WTC11 (cell line): ENCODE measurements at regions not wholly inside any gene's neighbourhood (a gene's known extent, or its start where the extent isn't known, plus 50 kb on each side); places are given as distances from the start of the nearest gene placed in this dataset.

Source experiments
- ATAC-seq: fragments of 200-7000 bp; cut with Tn5 transposase; 2 replicates; pipeline ENCODE4 v1.10.0; 2021; ENCODE audit warnings: mild to moderate bottlenecking, moderate library complexity
- CTCF ChIA-PET: fragments of 300-600 bp; sonication (Branson Sonifier 250); formaldehyde crosslinking; loops from one replicate; lab custom pipeline; 2021; ENCODE audit warnings: antibody characterized with exemption; lab: Charles Lee
- POLR2A ChIA-PET: fragments of 350-600 bp; sonication (Branson Sonifier 250); formaldehyde crosslinking; loops from one replicate; lab custom pipeline; 2021; ENCODE audit warnings: antibody characterized with exemption; lab: Charles Lee
- DNase-seq: peaks from one replicate; pipeline ENCODE4 v3.0.0; 2021; ENCODE audit warnings: low spot score
- H3K27ac Mint-ChIP-seq: 2 replicates; pipeline ENCODE4 v1.8.0; 2021; ENCODE audit warnings: mixed read lengths
- H3K27me3 Mint-ChIP-seq: 2 replicates; pipeline ENCODE4 v1.8.0; 2021; ENCODE audit warnings: low read depth, mild to moderate bottlenecking, moderate library complexity, mixed read lengths
- H3K36me3 Mint-ChIP-seq: 2 replicates; pipeline ENCODE4 v1.8.0; 2021; ENCODE audit warnings: mixed read lengths
- H3K4me1 Mint-ChIP-seq: 2 replicates; pipeline ENCODE4 v1.8.0; 2022; ENCODE audit warnings: mixed read lengths
- H3K4me3 Mint-ChIP-seq: 2 replicates; pipeline ENCODE4 v1.8.0; 2021; ENCODE audit warnings: mild to moderate bottlenecking, moderate library complexity, mixed read lengths
- H3K9me3 Mint-ChIP-seq: 2 replicates; pipeline ENCODE4 v1.8.0; 2021; ENCODE audit warnings: mixed read lengths
- AFF4 ChIP-seq: sonication (generic); formaldehyde crosslinking; IDR thresholded peaks from 2 replicates; pipeline ENCODE4 v1.8.1; 2023; ENCODE audit warnings: mild to moderate bottlenecking, missing genetic modification reagents, borderline replicate concordance
- AR ChIP-seq: fragments of 250-450 bp; sonication (Bioruptor Pico); IDR thresholded peaks from 2 replicates; pipeline ENCODE4 v1.9.0; 2021; ENCODE audit warnings: mild to moderate bottlenecking
- ATF1 ChIP-seq: sonication (generic); formaldehyde crosslinking; IDR thresholded peaks from 2 replicates; pipeline ENCODE4 v1.8.1; 2023; ENCODE audit warnings: mild to moderate bottlenecking, moderate library complexity, missing genetic modification reagents
- CBFB ChIP-seq: sonication (generic); formaldehyde crosslinking; IDR thresholded peaks from 2 replicates; pipeline ENCODE4 v1.8.1; 2022; ENCODE audit warnings: mild to moderate bottlenecking, low read depth, missing genetic modification reagents
- CREM ChIP-seq: sonication (generic); formaldehyde crosslinking; IDR thresholded peaks from 2 replicates; pipeline ENCODE4 v1.8.1; 2022; ENCODE audit warnings: mild to moderate bottlenecking, missing genetic modification reagents, moderate library complexity
- ESRRA ChIP-seq: sonication (generic); formaldehyde crosslinking; IDR thresholded peaks from 2 replicates; pipeline ENCODE4 v1.8.1; 2022; ENCODE audit warnings: mild to moderate bottlenecking, missing genetic modification reagents, borderline replicate concordance
- ETV6 ChIP-seq: sonication (generic); formaldehyde crosslinking; IDR thresholded peaks from 2 replicates; pipeline ENCODE4 v1.8.1; 2022; ENCODE audit warnings: mild to moderate bottlenecking, missing genetic modification reagents
- FOXP1 ChIP-seq: sonication (generic); formaldehyde crosslinking; IDR thresholded peaks from 2 replicates; pipeline ENCODE4 v1.8.0; 2022; ENCODE audit warnings: missing genetic modification reagents, mild to moderate bottlenecking, moderate library complexity, borderline replicate concordance
- GABPB1 ChIP-seq: sonication (generic); formaldehyde crosslinking; IDR thresholded peaks from 2 replicates; pipeline ENCODE4 v1.8.1; 2023; ENCODE audit warnings: mild to moderate bottlenecking, missing genetic modification reagents
- HMGXB4 ChIP-seq: sonication (generic); formaldehyde crosslinking; IDR thresholded peaks from 2 replicates; pipeline ENCODE4 v1.8.1; 2023; ENCODE audit warnings: mild to moderate bottlenecking, moderate library complexity, missing genetic modification reagents
- JUN ChIP-seq: sonication (generic); formaldehyde crosslinking; IDR thresholded peaks from 2 replicates; pipeline ENCODE4 v1.8.0; 2023; ENCODE audit warnings: mild to moderate bottlenecking, missing genetic modification reagents
- KAT7 ChIP-seq: sonication (generic); formaldehyde crosslinking; IDR thresholded peaks from 2 replicates; pipeline ENCODE4 v1.8.1; 2023; ENCODE audit warnings: missing genetic modification reagents, mild to moderate bottlenecking, borderline replicate concordance
- MYBL2 ChIP-seq: sonication (generic); formaldehyde crosslinking; IDR thresholded peaks from 2 replicates; pipeline ENCODE4 v1.8.1; 2023; ENCODE audit warnings: mild to moderate bottlenecking, moderate library complexity, missing genetic modification reagents
- NR2C2 ChIP-seq: sonication (generic); formaldehyde crosslinking; IDR thresholded peaks from 2 replicates; pipeline ENCODE4 v1.8.0; 2022; ENCODE audit warnings: mild to moderate bottlenecking, missing genetic modification reagents
- NR3C1 ChIP-seq: sonication (generic); formaldehyde crosslinking; conservative IDR thresholded peaks from 2 replicates; pipeline ENCODE4 v1.8.1; 2023; ENCODE audit warnings: low read depth, mild to moderate bottlenecking, missing genetic modification reagents
- RORB ChIP-seq: fragments of 250-450 bp; sonication (Bioruptor Pico); IDR thresholded peaks from 2 replicates; pipeline ENCODE4 v1.9.0; 2021; ENCODE audit warnings: mild to moderate bottlenecking
- ZNF232 ChIP-seq: sonication (generic); formaldehyde crosslinking; IDR thresholded peaks from 2 replicates; pipeline ENCODE4 v1.8.0; 2022; ENCODE audit warnings: mild to moderate bottlenecking, missing genetic modification reagents
- ZNF512 ChIP-seq: sonication (generic); formaldehyde crosslinking; IDR thresholded peaks from 2 replicates; pipeline ENCODE4 v1.8.1; 2022; ENCODE audit warnings: missing genetic modification reagents, borderline replicate concordance

- TF ChIP-seq ETV6 (no peak), ATF1 (CRISPR knock-in tag) (no peak), ESRRA (no peak), NR3C1 (CRISPR knock-in tag) (no peak), MYBL2 (CRISPR knock-in tag) (no peak), KAT7 (no peak), ZNF512 (CRISPR knock-in tag) (no peak), HMGXB4 (CRISPR knock-in tag) (no peak), FOXP1 (CRISPR knock-in tag) (no peak), NR2C2 (CRISPR knock-in tag) (no peak), JUN (CRISPR knock-in tag) (no peak), AR (no peak), ZNF232 (CRISPR knock-in tag) (no peak), GABPB1 (CRISPR knock-in tag) (no peak), CREM (CRISPR knock-in tag) (no peak), AFF4 (CRISPR knock-in tag) (no peak), CBFB (CRISPR knock-in tag) (no peak), RORB (CRISPR knock-in tag) (no peak)
- H3K9me3 Mint-ChIP-seq: no peaks in the 10 kb centered on the region
- peaks cover 8% of the 10 kb centered on the region for H3K4me1 Mint-ChIP-seq
- no peaks in the 10 kb centered on the region for H3K36me3 Mint-ChIP-seq
- ChIA-PET CTCF (interaction anchor here (0.5 to 2.1 kb wide), 6 partner anchors 11 to 627 kb away, joined by 3 to 7 read pairs (median 4); no protein-coding TSS in a partner anchor), POLR2A (no interaction called here)
- H3K4me3 Mint-ChIP-seq: no peak overlapping the region
- ATAC-seq (no peak), DNase-seq (no peak)
- peaks cover 2% of the 10 kb centered on the region; the same call in 1 of the 2 replicates for H3K27me3 Mint-ChIP-seq
- no peak overlapping the region for H3K27ac Mint-ChIP-seq
Measured at GRCh38 chr11:119513806-119514170, 90.8 kb upstream of the THY1 start.
